Calu3 (cell line): ENCODE measurements at regions not wholly inside any gene's neighbourhood (a gene's known extent, or its start where the extent isn't known, plus 50 kb on each side); places are given as distances from the start of the nearest gene placed in this dataset.

Experiments
- BruUV-seq: library from RNA; stranded (reverse); fragments of 400-500 nt; replicated peaks from 2 replicates; lab custom pipeline; 2021; lab: Mats Ljungman, UMichigan
- CTCF ChIA-PET: fragments of 300-600 bp; sonication (Branson Sonifier 250); formaldehyde crosslinking; loops from one replicate; lab custom pipeline; 2022; ENCODE audit warnings: antibody characterized with exemption; lab: Charles Lee
- DNase-seq: peaks from one replicate; pipeline ENCODE4 v3.0.0; 2022
- H3K27ac Mint-ChIP-seq: one replicate; pipeline ENCODE4 v1.8.0; 2022; ENCODE audit warnings: mixed read lengths; ENCODE audit not compliant: unreplicated experiment
- H3K27me3 Mint-ChIP-seq: one replicate; pipeline ENCODE4 v1.8.0; 2022; ENCODE audit warnings: mixed read lengths; ENCODE audit not compliant: unreplicated experiment
- H3K36me3 Mint-ChIP-seq: one replicate; pipeline ENCODE4 v1.8.0; 2022; ENCODE audit warnings: mild to moderate bottlenecking, moderate library complexity, mixed read lengths; ENCODE audit not compliant: insufficient read depth, unreplicated experiment
- H3K4me1 Mint-ChIP-seq: one replicate; pipeline ENCODE4 v1.8.0; 2022; ENCODE audit warnings: mild to moderate bottlenecking, low read depth, mixed read lengths; ENCODE audit not compliant: unreplicated experiment
- H3K4me3 Mint-ChIP-seq: one replicate; pipeline ENCODE4 v1.8.0; 2022; ENCODE audit warnings: mild to moderate bottlenecking, low read depth, moderate library complexity, mixed read lengths; ENCODE audit not compliant: unreplicated experiment
- H3K9me3 Mint-ChIP-seq: one replicate; pipeline ENCODE4 v1.8.0; 2022; ENCODE audit warnings: low read depth, mixed read lengths; ENCODE audit not compliant: unreplicated experiment
- intact Hi-C: fragments of 100-400 bp; cut with micrococcal nuclease; formaldehyde crosslinking; loops from one replicate; pipeline ENCODE4 v1.10.0; 2022; ENCODE audit not compliant: unreplicated experiment
- TF ChIP-seq, protein P1 (sequence below): fragments of 200-600 bp; IDR thresholded peaks from one replicate; pipeline ENCODE4 v1.8.0; 2022; ENCODE audit warnings: antibody characterized with exemption; ENCODE audit not compliant: unreplicated experiment

DNA sequence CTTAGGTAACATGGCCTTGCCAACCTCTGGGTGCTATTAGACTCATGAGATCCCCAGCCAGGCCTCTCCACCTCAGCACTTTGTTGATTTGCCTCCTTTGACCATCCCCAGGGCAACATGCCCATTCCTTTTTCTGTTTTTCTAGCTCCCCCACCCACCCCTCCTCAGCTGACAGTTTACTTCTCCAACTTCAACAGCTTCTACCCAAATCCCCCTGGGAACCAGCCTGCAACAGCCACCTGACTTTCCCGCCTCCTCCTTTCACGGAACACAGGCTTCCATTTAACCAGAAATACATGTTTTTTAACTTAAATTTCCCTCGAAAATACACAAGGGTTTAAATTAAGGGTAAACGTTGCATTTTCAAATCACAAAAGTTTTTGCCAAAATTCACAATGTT is 117.3 kb downstream of the DLEU7 start:
- Mint-ChIP-seq H3K27me3 (no peaks in the 10 kb centered on the region), H3K27ac (no peak overlapping the region), H3K4me3 (no peak overlapping the region), H3K36me3 (no peaks in the 10 kb centered on the region), H3K4me1 (no peaks in the 10 kb centered on the region), H3K9me3 (no peaks in the 10 kb centered on the region)
- CTCF ChIA-PET, result no interaction called here
- no peak for DNase-seq
- no TSS peak for BruUV-seq
- TF ChIP-seq, protein P1, sequence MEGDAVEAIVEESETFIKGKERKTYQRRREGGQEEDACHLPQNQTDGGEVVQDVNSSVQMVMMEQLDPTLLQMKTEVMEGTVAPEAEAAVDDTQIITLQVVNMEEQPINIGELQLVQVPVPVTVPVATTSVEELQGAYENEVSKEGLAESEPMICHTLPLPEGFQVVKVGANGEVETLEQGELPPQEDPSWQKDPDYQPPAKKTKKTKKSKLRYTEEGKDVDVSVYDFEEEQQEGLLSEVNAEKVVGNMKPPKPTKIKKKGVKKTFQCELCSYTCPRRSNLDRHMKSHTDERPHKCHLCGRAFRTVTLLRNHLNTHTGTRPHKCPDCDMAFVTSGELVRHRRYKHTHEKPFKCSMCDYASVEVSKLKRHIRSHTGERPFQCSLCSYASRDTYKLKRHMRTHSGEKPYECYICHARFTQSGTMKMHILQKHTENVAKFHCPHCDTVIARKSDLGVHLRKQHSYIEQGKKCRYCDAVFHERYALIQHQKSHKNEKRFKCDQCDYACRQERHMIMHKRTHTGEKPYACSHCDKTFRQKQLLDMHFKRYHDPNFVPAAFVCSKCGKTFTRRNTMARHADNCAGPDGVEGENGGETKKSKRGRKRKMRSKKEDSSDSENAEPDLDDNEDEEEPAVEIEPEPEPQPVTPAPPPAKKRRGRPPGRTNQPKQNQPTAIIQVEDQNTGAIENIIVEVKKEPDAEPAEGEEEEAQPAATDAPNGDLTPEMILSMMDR, result no peak
- intact Hi-C loops, result no loop called here

DNA sequence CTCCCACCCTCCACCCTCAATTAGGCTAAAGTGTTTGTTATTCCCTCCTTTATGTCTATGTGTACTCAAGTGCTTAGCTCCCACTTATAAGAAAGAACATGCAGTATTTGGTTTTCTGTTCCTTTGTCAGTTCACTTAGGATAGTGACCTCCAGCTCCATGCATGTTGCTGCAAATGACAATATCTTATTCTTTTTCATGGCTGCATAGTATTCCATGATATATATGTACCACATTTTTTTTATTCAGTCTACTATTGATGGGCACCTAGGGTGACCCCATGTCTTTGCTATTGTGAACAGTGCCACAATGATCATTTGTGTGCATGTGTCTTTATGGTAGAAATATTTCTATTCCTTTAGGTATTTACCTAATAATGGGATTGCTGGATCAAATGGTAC is 114.3 kb downstream of the DLEU7 start:
- no TSS peak for BruUV-seq
- DNase-seq, result no peak
- H3K9me3 Mint-ChIP-seq, result no peaks in the 10 kb centered on the region
- H3K27ac Mint-ChIP-seq, result no peak overlapping the region
- no peaks in the 10 kb centered on the region for H3K4me1 Mint-ChIP-seq
- H3K36me3 Mint-ChIP-seq, result no peaks in the 10 kb centered on the region
- peaks cover 8% of the 10 kb centered on the region for H3K27me3 Mint-ChIP-seq
- TF ChIP-seq, protein P1, result no peak
- CTCF ChIA-PET, result no interaction called here
- H3K4me3 Mint-ChIP-seq, result no peak overlapping the region
- intact Hi-C loops, result no loop called here

DNA sequence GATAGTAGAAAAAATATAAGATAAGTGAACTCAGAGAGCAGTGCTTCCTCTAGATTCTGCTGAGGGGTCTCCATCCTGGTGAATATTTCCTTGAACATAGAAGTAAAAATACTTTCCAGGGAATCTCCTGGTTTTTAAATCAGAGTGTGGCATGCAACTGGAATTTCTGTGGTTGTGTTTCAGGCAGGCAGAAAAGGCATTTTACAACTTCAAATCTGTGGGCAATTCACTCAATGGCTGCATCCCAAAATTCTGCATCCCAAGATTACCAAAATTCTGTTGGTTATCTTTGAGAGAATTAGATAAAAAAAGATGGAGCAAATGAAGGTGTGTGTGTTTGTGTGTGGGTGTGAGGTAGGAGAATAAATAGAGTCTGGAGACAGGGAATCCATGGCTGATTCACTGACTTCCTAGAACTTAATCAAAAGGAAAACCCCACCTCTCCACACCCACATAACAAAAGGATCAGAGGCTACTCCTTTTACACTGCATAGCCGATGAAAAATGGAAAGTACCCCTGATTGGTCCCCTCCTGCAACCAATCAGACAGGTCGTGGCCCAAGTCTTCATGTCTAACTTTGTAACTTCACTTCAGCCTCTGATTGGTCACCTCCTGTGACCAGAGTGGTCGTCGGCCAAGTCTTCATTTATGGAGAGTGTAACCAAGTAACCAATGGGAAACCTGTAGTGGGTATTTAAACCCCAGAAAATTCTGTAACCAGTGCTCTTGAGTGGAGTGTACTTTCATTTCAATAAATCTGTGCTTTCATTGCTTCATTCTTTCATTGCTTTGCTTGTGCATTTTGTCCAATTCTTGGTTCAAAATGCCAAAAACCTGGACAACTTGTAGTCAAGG is 112.8 kb downstream of the DLEU7 start:
- TF ChIP-seq, protein P1, result no peak
- Mint-ChIP-seq H3K27me3 (peaks cover 11% of the 10 kb centered on the region), H3K9me3 (no peaks in the 10 kb centered on the region), H3K27ac (no peak overlapping the region), H3K4me3 (no peak overlapping the region), H3K4me1 (no peaks in the 10 kb centered on the region), H3K36me3 (no peaks in the 10 kb centered on the region)
- no peak for DNase-seq
- CTCF ChIA-PET, result no interaction called here
- intact Hi-C loops, result no loop called here
- BruUV-seq, result no TSS peak

DNA sequence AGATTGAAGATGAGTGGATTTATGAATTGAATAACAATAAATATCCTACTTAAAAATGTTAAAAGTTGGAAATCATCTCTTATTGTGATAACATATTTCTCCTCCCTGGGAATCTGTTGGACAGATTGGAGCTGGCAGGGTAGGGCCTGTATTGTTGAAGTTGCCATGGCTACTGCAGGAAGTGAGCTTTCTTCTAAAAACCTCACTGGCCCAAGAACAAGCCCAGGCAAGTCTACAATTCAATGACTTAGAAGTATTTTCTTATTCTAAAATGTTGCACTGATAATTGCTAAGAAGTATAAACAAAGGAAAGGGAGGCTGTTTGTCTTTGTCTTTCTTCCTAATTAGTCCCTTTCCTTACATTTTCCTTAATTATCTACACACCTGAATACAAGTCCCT is 112.1 kb downstream of the DLEU7 start:
- DNase-seq, result no peak
- H3K27ac Mint-ChIP-seq, result no peak overlapping the region
- intact Hi-C loops, result no loop called here
- H3K4me3 Mint-ChIP-seq, result no peak overlapping the region
- H3K4me1 Mint-ChIP-seq, result no peaks in the 10 kb centered on the region
- peaks cover 11% of the 10 kb centered on the region for H3K27me3 Mint-ChIP-seq
- no peaks in the 10 kb centered on the region for H3K36me3 Mint-ChIP-seq
- CTCF ChIA-PET, result no interaction called here
- BruUV-seq, result no TSS peak
- no peaks in the 10 kb centered on the region for H3K9me3 Mint-ChIP-seq
- TF ChIP-seq, protein P1, result no peak
